ENCODE measurements at regions not wholly inside any gene's neighbourhood (a gene's known extent, or its start where the extent isn't known, plus 50 kb on each side); places are given as distances from the start of the nearest gene placed in this dataset.

- TF ChIP-seq ZNF646 (CRISPR knock-in tag; IDR thresholded peaks at IDR 0.05), result no peak
- no peak for TF ChIP-seq ZNF362 (CRISPR knock-in tag; IDR thresholded peaks at IDR 0.05; ENCODE audit: borderline replicate concordance)
- no peak for TF ChIP-seq ZIK1 (CRISPR knock-in tag; IDR thresholded peaks at IDR 0.05; ENCODE audit: borderline replicate concordance, low read depth)
- no peak for TF ChIP-seq ZSCAN9 (CRISPR knock-in tag; IDR thresholded peaks at IDR 0.05; ENCODE audit: borderline replicate concordance)
- no peak for TF ChIP-seq DZIP1 (CRISPR knock-in tag; IDR thresholded peaks at IDR 0.05)
- TF ChIP-seq ZNF878 (CRISPR knock-in tag; IDR thresholded peaks at IDR 0.05), result no peak
- TF ChIP-seq ZNF609 (CRISPR knock-in tag; IDR thresholded peaks at IDR 0.05; ENCODE audit: borderline replicate concordance), result no peak
- no peak for TF ChIP-seq SCMH1 (CRISPR knock-in tag; IDR thresholded peaks at IDR 0.05; ENCODE audit: borderline replicate concordance)
Observed at GRCh38 chr4:132275583-132276121, 873.4 kb upstream of the PCDH10 start (continued).

Measured in HepG2 (cell line).